ENCODE measurements at regions not wholly inside any gene's neighbourhood (a gene's known extent, or its start where the extent isn't known, plus 50 kb on each side); places are given as distances from the start of the nearest gene placed in this dataset.

GRCh38 chr3:166734734-166735133 lies 645.4 kb downstream of the ZBBX start:
- no peaks in the 10 kb centered on the region for H3K27me3 ChIP-seq
- no peaks in the 10 kb centered on the region for H3K4me1 ChIP-seq
- no peak for TF ChIP-seq CTCF (IDR thresholded peaks at IDR 0.05)
- TF ChIP-seq EZH2phosphoT487 (IDR thresholded peaks at IDR 0.05) = no peak
- no peak for TF ChIP-seq EZH2 (IDR thresholded peaks at IDR 0.05)
- no peak overlapping the region for H3K4me3 ChIP-seq
- no peak overlapping the region for H2AFZ ChIP-seq (replicated peaks)
- Mint-ChIP-seq H3K27me3 (ENCODE audit: insufficient read depth, low read depth) (peaks cover 3% of the 10 kb centered on the region), H3K9me3 (peaks cover 3% of the 10 kb centered on the region), H3K4me1 (no peaks in the 10 kb centered on the region), H3K4me3 (no peak overlapping the region), H3K27ac (no peak overlapping the region), H3K36me3 (no peaks in the 10 kb centered on the region)
- H3K4me2 ChIP-seq = no peak overlapping the region
- DNase-seq (ENCODE audit: low spot score) = no peak
- no peaks in the 10 kb centered on the region for H4K20me1 ChIP-seq (ENCODE audit: low read depth)
- H3F3A ChIP-seq (ENCODE audit: low read depth) = no peaks in the 10 kb centered on the region
- H3K79me2 ChIP-seq (ENCODE audit: low read depth) = no peaks in the 10 kb centered on the region
- H3K36me3 ChIP-seq = no peaks in the 10 kb centered on the region
- H3K9me3 ChIP-seq (ENCODE audit: low read depth) = no peaks in the 10 kb centered on the region
- no peak overlapping the region for H3K9ac ChIP-seq
- H3K27ac ChIP-seq = no peak overlapping the region

DNA sequence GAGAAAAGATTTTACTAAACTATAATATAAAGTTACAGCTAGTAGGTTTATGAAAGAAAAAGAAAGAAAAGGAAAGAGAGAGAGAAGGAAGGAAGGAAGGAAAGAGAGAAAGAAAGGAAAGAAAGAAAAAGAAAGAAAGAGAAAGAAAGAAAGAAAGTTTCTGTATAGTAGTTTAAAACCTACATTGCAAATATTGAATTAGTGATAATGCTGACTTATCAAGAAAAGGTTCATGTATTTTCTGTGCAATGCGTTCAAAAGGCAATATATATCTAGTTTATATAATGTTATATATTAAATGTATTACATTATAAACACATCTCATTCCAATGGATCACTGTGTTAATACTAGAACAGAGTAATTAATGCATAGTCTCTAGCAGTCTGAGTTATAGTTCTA lies 648.4 kb downstream of the ZBBX start:
- Histone ChIP-seq H3K36me3 (no peaks in the 10 kb centered on the region), H2AFZ (replicated peaks) (no peak overlapping the region), H3K4me1 (no peaks in the 10 kb centered on the region), H3K4me2 (no peak overlapping the region), H3K9me3 (ENCODE audit: low read depth) (no peaks in the 10 kb centered on the region), H3K79me2 (ENCODE audit: low read depth) (no peaks in the 10 kb centered on the region), H3K4me3 (no peak overlapping the region), H3K27ac (no peak overlapping the region), H3F3A (ENCODE audit: low read depth) (no peaks in the 10 kb centered on the region), H4K20me1 (ENCODE audit: low read depth) (no peaks in the 10 kb centered on the region), H3K9ac (no peak overlapping the region), H3K27me3 (no peaks in the 10 kb centered on the region)
- H3K4me1 Mint-ChIP-seq = no peaks in the 10 kb centered on the region
- no peak for DNase-seq (ENCODE audit: low spot score)
- no peak overlapping the region for H3K4me3 Mint-ChIP-seq
- peaks cover 3% of the 10 kb centered on the region for H3K9me3 Mint-ChIP-seq
- no peak overlapping the region for H3K27ac Mint-ChIP-seq
- H3K36me3 Mint-ChIP-seq = no peaks in the 10 kb centered on the region
- H3K27me3 Mint-ChIP-seq (ENCODE audit: insufficient read depth, low read depth) = peaks cover 3% of the 10 kb centered on the region
- TF ChIP-seq EZH2 (IDR thresholded peaks at IDR 0.05) = no peak
- no peak for TF ChIP-seq CTCF (IDR thresholded peaks at IDR 0.05)
- TF ChIP-seq EZH2phosphoT487 (IDR thresholded peaks at IDR 0.05) = no peak

GRCh38 chr3:166721466-166721865 lies 658.6 kb downstream of the ZBBX start:
- H3K79me2 ChIP-seq (ENCODE audit: low read depth) = no peaks in the 10 kb centered on the region
- H3K36me3 ChIP-seq = no peaks in the 10 kb centered on the region
- Mint-ChIP-seq H3K27ac (no peak overlapping the region), H3K27me3 (ENCODE audit: insufficient read depth, low read depth) (no peaks in the 10 kb centered on the region), H3K4me3 (no peak overlapping the region), H3K9me3 (peaks cover 2% of the 10 kb centered on the region), H3K4me1 (peaks cover 11% of the 10 kb centered on the region), H3K36me3 (no peaks in the 10 kb centered on the region)
- H3K9ac ChIP-seq = no peak overlapping the region
- H3K27ac ChIP-seq = no peak overlapping the region
- no peaks in the 10 kb centered on the region for H3F3A ChIP-seq (ENCODE audit: low read depth)
- no peak overlapping the region for H3K4me3 ChIP-seq
- no peak overlapping the region for H3K4me2 ChIP-seq
- H4K20me1 ChIP-seq (ENCODE audit: low read depth) = no peaks in the 10 kb centered on the region
- peaks cover 6% of the 10 kb centered on the region for H3K4me1 ChIP-seq
- H2AFZ ChIP-seq (replicated peaks) = no peak overlapping the region
- TF ChIP-seq CTCF (IDR thresholded peaks at IDR 0.05) (no peak), EZH2phosphoT487 (IDR thresholded peaks at IDR 0.05) (no peak), EZH2 (IDR thresholded peaks at IDR 0.05) (no peak)
- H3K9me3 ChIP-seq (ENCODE audit: low read depth) = no peaks in the 10 kb centered on the region
- no peak for DNase-seq (ENCODE audit: low spot score)
- no peaks in the 10 kb centered on the region for H3K27me3 ChIP-seq

DNA sequence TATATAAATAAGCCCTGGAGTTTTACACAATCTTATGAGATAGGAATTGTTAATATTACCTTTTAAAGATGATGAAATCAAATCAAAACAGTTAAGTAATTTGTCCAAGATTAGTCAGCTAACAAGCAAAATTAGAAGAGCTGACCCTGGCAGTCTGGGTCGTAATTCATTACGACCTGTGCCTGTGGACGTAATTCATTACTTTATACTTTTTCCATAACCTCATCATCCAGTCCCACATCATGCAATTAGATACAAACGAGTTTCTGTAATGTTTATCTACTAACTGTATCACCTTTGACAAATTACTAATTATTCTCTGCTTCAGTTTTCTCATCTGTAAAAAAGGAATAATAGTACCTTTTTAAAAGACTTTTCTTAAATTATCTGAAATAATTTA lies 665.9 kb downstream of the ZBBX start:
- Histone ChIP-seq H3K79me2 (ENCODE audit: low read depth) (no peaks in the 10 kb centered on the region), H3K27ac (no peak overlapping the region), H3K4me2 (no peak overlapping the region), H3K27me3 (no peaks in the 10 kb centered on the region), H3K9me3 (ENCODE audit: low read depth) (no peaks in the 10 kb centered on the region), H3K4me1 (no peaks in the 10 kb centered on the region), H3K4me3 (no peak overlapping the region), H3K36me3 (no peaks in the 10 kb centered on the region), H4K20me1 (ENCODE audit: low read depth) (no peaks in the 10 kb centered on the region), H3F3A (ENCODE audit: low read depth) (no peaks in the 10 kb centered on the region), H3K9ac (no peak overlapping the region), H2AFZ (replicated peaks) (no peak overlapping the region)
- no peak for DNase-seq (ENCODE audit: low spot score)
- H3K9me3 Mint-ChIP-seq = no peaks in the 10 kb centered on the region
- no peak for TF ChIP-seq CTCF (IDR thresholded peaks at IDR 0.05)
- no peaks in the 10 kb centered on the region for H3K27me3 Mint-ChIP-seq (ENCODE audit: insufficient read depth, low read depth)
- H3K4me1 Mint-ChIP-seq = no peaks in the 10 kb centered on the region
- no peak overlapping the region for H3K4me3 Mint-ChIP-seq
- no peak overlapping the region for H3K27ac Mint-ChIP-seq
- no peaks in the 10 kb centered on the region for H3K36me3 Mint-ChIP-seq
